ENCODE measurements at regions not wholly inside any gene's neighbourhood (a gene's known extent, or its start where the extent isn't known, plus 50 kb on each side); places are given as distances from the start of the nearest gene placed in this dataset.

GRCh38 chr17:73906896-73907870, 262.9 kb upstream of the SDK2 start:
- intact Hi-C loops (cut with DNase I, micrococcal nuclease), result no loop called here
- ATAC-seq, result no peak

DNA sequence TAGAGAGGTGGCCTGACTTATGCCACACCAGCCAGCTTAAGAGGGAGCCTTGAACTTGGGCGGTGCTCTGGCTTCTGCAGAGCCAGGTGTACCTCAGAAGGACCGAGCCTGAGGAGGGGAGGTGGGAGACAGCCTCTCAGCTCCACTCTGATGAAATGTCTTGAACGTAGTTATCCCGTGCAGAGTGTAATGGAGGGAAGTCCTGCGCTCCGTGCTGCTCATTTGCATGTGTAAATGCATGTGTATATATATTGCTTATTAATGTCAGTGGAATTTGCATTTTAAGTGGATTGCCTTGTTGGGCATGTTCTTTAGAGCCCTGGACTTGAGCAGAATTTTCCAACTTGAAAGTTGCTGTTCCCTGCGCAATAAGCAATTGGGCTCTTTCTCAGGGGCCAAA, 264.9 kb upstream of the SDK2 start:
- no peaks in the 10 kb centered on the region for H3K36me3 ChIP-seq (ENCODE audit: low read depth)
- no peaks in the 10 kb centered on the region for H3K9me3 ChIP-seq
- DNase-seq, result no peak
- no peak overlapping the region for H3K4me3 ChIP-seq
- TF ChIP-seq, protein P1, sequence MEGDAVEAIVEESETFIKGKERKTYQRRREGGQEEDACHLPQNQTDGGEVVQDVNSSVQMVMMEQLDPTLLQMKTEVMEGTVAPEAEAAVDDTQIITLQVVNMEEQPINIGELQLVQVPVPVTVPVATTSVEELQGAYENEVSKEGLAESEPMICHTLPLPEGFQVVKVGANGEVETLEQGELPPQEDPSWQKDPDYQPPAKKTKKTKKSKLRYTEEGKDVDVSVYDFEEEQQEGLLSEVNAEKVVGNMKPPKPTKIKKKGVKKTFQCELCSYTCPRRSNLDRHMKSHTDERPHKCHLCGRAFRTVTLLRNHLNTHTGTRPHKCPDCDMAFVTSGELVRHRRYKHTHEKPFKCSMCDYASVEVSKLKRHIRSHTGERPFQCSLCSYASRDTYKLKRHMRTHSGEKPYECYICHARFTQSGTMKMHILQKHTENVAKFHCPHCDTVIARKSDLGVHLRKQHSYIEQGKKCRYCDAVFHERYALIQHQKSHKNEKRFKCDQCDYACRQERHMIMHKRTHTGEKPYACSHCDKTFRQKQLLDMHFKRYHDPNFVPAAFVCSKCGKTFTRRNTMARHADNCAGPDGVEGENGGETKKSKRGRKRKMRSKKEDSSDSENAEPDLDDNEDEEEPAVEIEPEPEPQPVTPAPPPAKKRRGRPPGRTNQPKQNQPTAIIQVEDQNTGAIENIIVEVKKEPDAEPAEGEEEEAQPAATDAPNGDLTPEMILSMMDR (IDR thresholded peaks at IDR 0.05), result no peak
- H3K4me1 ChIP-seq (ENCODE audit: low read depth), result no peaks in the 10 kb centered on the region
- ATAC-seq, result no peak
- intact Hi-C loops (cut with DNase I, micrococcal nuclease), result no loop called here

More at GRCh38 chr17:73906896-73907870, 262.9 kb upstream of the SDK2 start:
- no peak for DNase-seq
- no peaks in the 10 kb centered on the region for H3K36me3 ChIP-seq (ENCODE audit: low read depth)
- no peak overlapping the region for H3K4me3 ChIP-seq
- H3K9me3 ChIP-seq, result no peaks in the 10 kb centered on the region
- H3K4me1 ChIP-seq (ENCODE audit: low read depth), result peaks cover 5% of the 10 kb centered on the region
- TF ChIP-seq, protein P1 (IDR thresholded peaks at IDR 0.05), result no peak

DNA sequence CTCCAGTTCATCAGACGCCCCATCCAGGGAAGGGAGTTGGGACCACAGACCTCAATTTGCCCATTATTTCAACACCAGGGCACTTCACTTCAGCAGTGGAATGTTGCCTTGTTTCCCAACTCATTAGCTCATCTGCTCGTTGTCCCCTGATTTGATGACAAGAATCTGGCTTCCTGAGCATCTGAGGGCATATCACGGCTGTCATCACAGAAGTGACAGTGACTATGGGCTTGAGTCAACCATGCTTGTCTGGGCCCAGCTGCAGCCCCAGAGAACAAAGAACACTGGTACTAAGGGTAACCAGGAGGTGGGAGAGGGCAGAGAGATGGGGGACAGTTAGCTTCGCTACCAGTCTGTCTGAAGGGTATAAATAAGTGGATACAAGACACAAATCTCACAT, 266.0 kb upstream of the SDK2 start:
- Histone ChIP-seq H3K9me3 (peaks cover under 1% of the 10 kb centered on the region), H3K4me1 (ENCODE audit: low read depth) (no peaks in the 10 kb centered on the region), H3K36me3 (ENCODE audit: low read depth) (no peaks in the 10 kb centered on the region), H3K4me3 (no peak overlapping the region)
- DNase-seq (no peak), ATAC-seq (no peak)
- intact Hi-C loops (cut with DNase I, micrococcal nuclease), result no loop called here
- TF ChIP-seq, protein P1 (IDR thresholded peaks at IDR 0.05), result no peak

DNA sequence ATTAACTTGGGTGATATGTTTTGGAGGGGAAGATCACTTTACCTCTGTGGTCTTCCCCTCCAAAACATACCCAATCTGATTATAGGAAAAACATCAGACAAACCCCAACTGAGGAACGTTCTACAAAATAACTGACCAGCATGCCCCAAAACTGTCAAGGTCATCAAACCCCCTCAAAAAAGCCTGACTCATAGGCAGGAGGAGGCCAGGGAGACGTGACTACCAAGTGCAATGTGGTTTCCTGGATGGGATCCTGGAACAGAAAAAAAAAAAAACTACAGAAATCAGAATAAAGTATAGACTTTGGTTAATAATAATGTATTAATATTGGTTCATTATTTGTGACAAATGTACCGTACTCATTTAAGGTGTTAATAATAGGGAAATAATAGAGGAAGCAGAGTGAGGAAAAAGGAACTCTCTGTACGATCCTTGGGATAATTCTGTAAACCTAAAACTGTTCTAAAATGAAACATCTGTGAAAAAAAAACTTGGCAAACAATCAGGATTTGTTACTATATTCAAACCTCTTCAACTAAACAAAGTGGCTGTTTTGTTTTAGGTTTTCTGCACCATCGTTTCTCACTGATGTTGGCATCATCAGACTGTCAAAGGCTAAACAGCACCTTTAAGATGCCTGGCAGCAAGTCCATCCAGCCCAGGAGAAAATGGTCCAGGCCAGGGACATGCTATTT, 266.7 kb upstream of the SDK2 start:
- no peak overlapping the region for H3K4me3 ChIP-seq
- TF ChIP-seq, protein P1 (IDR thresholded peaks at IDR 0.05), result no peak
- intact Hi-C loops (cut with DNase I, micrococcal nuclease), result no loop called here

DNA sequence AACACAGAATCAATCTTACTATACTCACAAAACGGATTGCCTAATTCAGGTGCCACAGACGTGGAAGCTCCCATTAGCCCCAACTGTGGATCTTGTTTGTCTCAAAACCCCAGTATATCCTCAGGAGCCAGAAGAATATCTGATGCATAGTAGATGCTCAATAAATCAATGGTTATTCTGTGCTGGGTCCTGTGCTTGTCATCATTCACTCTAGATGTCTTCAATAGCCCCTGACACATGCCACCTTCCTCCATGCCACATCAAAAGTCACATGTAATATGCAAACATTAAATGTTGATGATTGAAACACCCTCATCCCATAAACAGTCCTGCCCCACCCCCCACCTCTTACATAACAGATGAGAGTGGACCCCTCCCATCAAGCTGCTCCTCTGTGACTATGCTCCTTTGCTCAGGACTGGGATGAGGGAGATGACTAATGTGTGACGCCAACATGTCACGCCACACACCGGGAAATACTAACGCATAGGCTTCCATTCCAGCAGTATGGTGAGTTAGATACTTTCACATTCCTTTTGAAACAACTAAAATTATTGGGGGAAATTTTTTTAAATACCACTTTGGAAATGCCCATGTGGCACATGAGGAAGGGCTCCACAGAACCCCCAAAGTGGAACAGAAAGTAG, 267.6 kb upstream of the SDK2 start:
- intact Hi-C loops (cut with DNase I, micrococcal nuclease), result no loop called here

More for the DNA sequence above, 266.7 kb upstream of the SDK2 start:
- peaks cover 6% of the 10 kb centered on the region for H3K9me3 ChIP-seq
- ATAC-seq, result no peak
- no peaks in the 10 kb centered on the region for H3K4me1 ChIP-seq (ENCODE audit: low read depth)
- no peak for DNase-seq
- no peaks in the 10 kb centered on the region for H3K36me3 ChIP-seq (ENCODE audit: low read depth)

More for the DNA sequence above, 267.6 kb upstream of the SDK2 start:
- ATAC-seq, result no peak
- no peak overlapping the region for H3K4me3 ChIP-seq
- no peaks in the 10 kb centered on the region for H3K4me1 ChIP-seq (ENCODE audit: low read depth)
- TF ChIP-seq, protein P1 (IDR thresholded peaks at IDR 0.05), result no peak
- peaks cover 6% of the 10 kb centered on the region for H3K9me3 ChIP-seq
- no peak for DNase-seq
- no peaks in the 10 kb centered on the region for H3K36me3 ChIP-seq (ENCODE audit: low read depth)
